HCT116 (cell line): ENCODE measurements at regions not wholly inside any gene's neighbourhood (a gene's known extent, or its start where the extent isn't known, plus 50 kb on each side); places are given as distances from the start of the nearest gene placed in this dataset.

Source experiments
- ATAC-seq: fragments of 200-7000 bp; cut with Tn5 transposase; 2 replicates; pipeline ENCODE4 v1.9.1; 2020; ENCODE audit warnings: mild to moderate bottlenecking, moderate library complexity
- BruUV-seq: library from RNA; stranded (reverse); fragments of 400-500 nt; replicated peaks from 2 replicates; lab custom pipeline; 2021; lab: Mats Ljungman, UMichigan
- CTCF ChIA-PET: fragments of 300-600 bp; sonication (Branson Sonifier 250); formaldehyde crosslinking; loops from one replicate; lab custom pipeline; 2021; ENCODE audit warnings: antibody characterized with exemption; lab: Charles Lee
- POLR2A ChIA-PET: fragments of 300-600, 350-600 bp; sonication (Branson Sonifier 250); formaldehyde crosslinking; loops from one replicate; lab custom pipeline; 2021; ENCODE audit warnings: antibody characterized with exemption; lab: Charles Lee
- RAD21 ChIA-PET, 2 experiments: fragments of 300-600 bp; sonication (Branson Sonifier 250); formaldehyde crosslinking; loops; one replicate each; lab custom pipeline; 2023; ENCODE audit warnings: low total read pairs in 2 of 2; ENCODE audit not compliant: uncharacterized antibody in 2 of 2, unreplicated experiment in 2 of 2, low non-redundant PET in 1 of 2; lab: Charles Lee
- DNase-seq: peaks from one replicate; pipeline ENCODE4 v3.0.0-alpha.2; 2010; ENCODE audit warnings: low read depth, low spot score
- H2AFZ ChIP-seq: fragments of 200-600 bp; shearing (Covaris generic), sonication (generic); 2 replicates; pipeline ENCODE4 v1.6.1; 2017; ENCODE audit warnings: low read depth, mixed run types, mixed read lengths, antibody characterized with exemption, low read length; ENCODE audit not compliant: poor library complexity, severe bottlenecking
- H3K27ac ChIP-seq: 2 replicates; pipeline ENCODE4 v1.5.1; 2012; ENCODE audit warnings: low read depth, low read length
- H3K27me3 ChIP-seq: fragments of 200-600 bp; sonication (generic); 2 replicates; pipeline ENCODE4 v1.6.1; 2016; ENCODE audit warnings: mixed run types, low read length, mixed read lengths; ENCODE audit not compliant: insufficient read depth
- H3K36me3 ChIP-seq, 2 experiments: fragments of 200-500 bp in 1 of 2; fragments of 200-600 bp in 1 of 2; sonication (Bioruptor generic) in 1 of 2; sonication (generic) in 1 of 2; 2 replicates each; pipeline versions ENCODE4 v1.5.1 to v1.6.1; 2014 to 2016; ENCODE audit warnings: low read length in 2 of 2, inconsistent platforms in 1 of 2, mixed read lengths in 1 of 2, mixed run types in 1 of 2; ENCODE audit not compliant: insufficient read depth in 2 of 2, control insufficient read depth in 1 of 2
- H3K4me1 ChIP-seq, 2 experiments: fragments of 200-600 bp in 1 of 2; sonication (generic) in 1 of 2; 2 replicates each; pipeline versions ENCODE4 v1.5.1 to v1.6.1; 2012 to 2017; ENCODE audit warnings: low read length in 2 of 2, inconsistent platforms in 1 of 2, mild to moderate bottlenecking in 1 of 2, mixed read lengths in 1 of 2, mixed run types in 1 of 2, moderate library complexity in 1 of 2; ENCODE audit not compliant: insufficient read depth in 2 of 2, control insufficient read depth in 1 of 2
- H3K4me2 ChIP-seq: fragments of 200-600 bp; sonication (generic); 2 replicates; pipeline ENCODE4 v1.6.1; 2017; ENCODE audit warnings: mixed run types, low read length, mixed read lengths
- H3K4me3 ChIP-seq, 2 experiments: fragments of 200-600 bp in 1 of 2; sonication (generic) in 1 of 2; replicated peaks in 1 of 2; 2 replicates each; pipeline ENCODE4 v1.5.1; 2011 to 2016; ENCODE audit warnings: low read length in 2 of 2, control low read depth in 1 of 2, low read depth in 1 of 2, mild to moderate bottlenecking in 1 of 2, mixed read lengths in 1 of 2, mixed run types in 1 of 2
- H3K79me2 ChIP-seq: fragments of 200-600 bp; sonication (generic); 2 replicates; pipeline ENCODE4 v1.6.1; 2017; ENCODE audit warnings: mild to moderate bottlenecking, mixed run types, low read length, moderate library complexity, mixed read lengths; ENCODE audit not compliant: insufficient read depth
- H3K9ac ChIP-seq: fragments of 200-600 bp; sonication (generic); 2 replicates; pipeline ENCODE4 v1.6.1; 2016; ENCODE audit warnings: low read length, mixed read lengths
- H3K9me2 ChIP-seq: fragments of 200-600 bp; sonication (generic), shearing (Covaris generic); 2 replicates; pipeline ENCODE4 v1.6.1; 2017; ENCODE audit warnings: mixed run types, mild to moderate bottlenecking, moderate library complexity; ENCODE audit not compliant: insufficient read depth
- H3K9me3 ChIP-seq, 2 experiments: fragments of 200-500 bp in 1 of 2; fragments of 200-600 bp in 1 of 2; sonication (Bioruptor generic) in 1 of 2; sonication (generic) in 1 of 2; 2 replicates each; pipeline ENCODE4 v1.6.1; 2014 to 2017; ENCODE audit warnings: low read length in 2 of 2, mixed read lengths in 2 of 2, inconsistent platforms in 1 of 2, low read depth in 1 of 2, mild to moderate bottlenecking in 1 of 2, mixed run types in 1 of 2, moderate library complexity in 1 of 2; ENCODE audit not compliant: control insufficient read depth in 1 of 2, insufficient read depth in 1 of 2
- H4K20me1 ChIP-seq: fragments of 200-600 bp; sonication (generic), shearing (Covaris generic); 2 replicates; pipeline ENCODE4 v1.6.1; 2017; ENCODE audit warnings: mixed run types, mild to moderate bottlenecking, moderate library complexity; ENCODE audit not compliant: insufficient read depth
- ATF3 ChIP-seq: IDR thresholded peaks from 2 replicates; pipeline ENCODE4 v1.6.1; 2012
- CEBPB ChIP-seq: IDR thresholded peaks from 2 replicates; pipeline ENCODE4 v1.6.1; 2012; ENCODE audit warnings: low read depth
- CTCF ChIP-seq, 3 experiments: fragments of 200-600 bp in 1 of 3; sonication (generic) in 1 of 3; IDR thresholded peaks in 2 of 3; conservative IDR thresholded peaks in 1 of 3; 2 replicates each; pipeline ENCODE4 v1.5.1; 2012 to 2017; ENCODE audit warnings: low read depth in 2 of 3, low read length in 2 of 3, antibody characterized with exemption in 1 of 3, borderline replicate concordance in 1 of 3, control low read depth in 1 of 3, mild to moderate bottlenecking in 1 of 3, mixed read lengths in 1 of 3, mixed run types in 1 of 3, moderate library complexity in 1 of 3; ENCODE audit not compliant: insufficient read depth in 1 of 3
- ELF1 ChIP-seq: IDR thresholded peaks from 2 replicates; pipeline ENCODE4 v1.6.1; 2012; ENCODE audit warnings: low read depth, borderline replicate concordance
- EZH2 ChIP-seq: fragments of 200-600 bp; sonication (generic); IDR thresholded peaks from 2 replicates; pipeline ENCODE4 v1.6.1; 2017; ENCODE audit warnings: antibody characterized with exemption, mixed run types
- EZH2phosphoT487 ChIP-seq: fragments of 200-600 bp; IDR thresholded peaks from 2 replicates; pipeline ENCODE4 v1.6.1; 2018; ENCODE audit warnings: antibody characterized with exemption, borderline replicate concordance
- JUND ChIP-seq: IDR thresholded peaks from 2 replicates; pipeline ENCODE4 v1.6.1; 2012
- MAX ChIP-seq: IDR thresholded peaks from 2 replicates; pipeline ENCODE4 v1.6.1; 2012
- RAD21 ChIP-seq: IDR thresholded peaks from 2 replicates; pipeline ENCODE4 v1.6.1; 2012; ENCODE audit warnings: low read depth, mild to moderate bottlenecking
- SIN3A ChIP-seq: IDR thresholded peaks from 2 replicates; pipeline ENCODE4 v1.6.1; 2012; ENCODE audit warnings: low read depth
- SP1 ChIP-seq: IDR thresholded peaks from 2 replicates; pipeline ENCODE4 v1.6.1; 2012; ENCODE audit warnings: low read depth
- SRF ChIP-seq: IDR thresholded peaks from 2 replicates; pipeline ENCODE4 v1.6.1; 2012; ENCODE audit warnings: low read depth
- ZBTB33 ChIP-seq: IDR thresholded peaks from 2 replicates; pipeline ENCODE4 v1.6.1; 2011; ENCODE audit warnings: mild to moderate bottlenecking, low read length, moderate library complexity; ENCODE audit not compliant: insufficient replicate concordance; ENCODE audit errors: extremely low read depth
- intact Hi-C: fragments of 100-400 bp; cut with micrococcal nuclease; formaldehyde crosslinking; loops from 2 replicates; pipeline ENCODE4 v1.10.0; 2022

GRCh38 chr10:111137587-111137986 is 60.8 kb downstream of the ADRA2A start:
- BruUV-seq = no TSS peak
- H3K79me2 ChIP-seq = no peaks in the 10 kb centered on the region
- ATAC-seq (no peak), DNase-seq (no peak)
- intact Hi-C loops = no loop called here
- H3K4me3 ChIP-seq = no peak overlapping the region
- peaks cover 39% of the 10 kb centered on the region for H3K27me3 ChIP-seq
- H3K4me2 ChIP-seq = no peak overlapping the region
- peaks cover 0 to 4% of the 10 kb centered on the region in 2 experiments; a peak in 1 of 4 replicates for H3K9me3 ChIP-seq
- no peak overlapping the region for H2AFZ ChIP-seq
- ChIA-PET RAD21 (no interaction called here), CTCF (interaction anchor here (1.0 kb wide), 1 partner anchor 833 kb away, joined by 3 read pairs; the partner anchor contains the start of gene SMNDC1), POLR2A (no interaction called here)
- H4K20me1 ChIP-seq = no peaks in the 10 kb centered on the region
- TF ChIP-seq CEBPB (no peak), SIN3A (no peak), EZH2phosphoT487 (no peak), RAD21 (no peak), ELF1 (no peak), JUND (no peak), ATF3 (no peak), EZH2 (no peak), SRF (no peak), MAX (no peak)
- no peak overlapping the region for H3K9ac ChIP-seq
- no peaks in the 10 kb centered on the region for H3K9me2 ChIP-seq
- no peaks in the 10 kb centered on the region for H3K36me3 ChIP-seq
- no peak overlapping the region for H3K27ac ChIP-seq
- H3K4me1 ChIP-seq = no peaks in the 10 kb centered on the region

- ChIA-PET CTCF (no interaction called here), POLR2A (no interaction called here), RAD21 (no interaction called here)
- no peaks in the 10 kb centered on the region for H4K20me1 ChIP-seq
- BruUV-seq = no TSS peak
- H3K27ac ChIP-seq = no peak overlapping the region
- intact Hi-C loops = no loop called here
- H3K9me3 ChIP-seq = no peaks in the 10 kb centered on the region
- ATAC-seq (no peak), DNase-seq (no peak)
- no peak overlapping the region for H3K9ac ChIP-seq
- TF ChIP-seq ELF1 (no peak), SP1 (no peak), SRF (no peak), CTCF (IDR thresholded peaks at IDR 0.05 in 2 of 3, conservative IDR thresholded peaks at IDR 0.05 in 1 of 3; ENCODE audit: borderline replicate concordance in 1 of 3, insufficient read depth in 1 of 3, low read depth in 2 of 3, low read length in 2 of 3) (no peak), ZBTB33 (no peak), SIN3A (no peak)
- H2AFZ ChIP-seq = no peak overlapping the region
- no peaks in the 10 kb centered on the region for H3K79me2 ChIP-seq
- peaks cover 45% of the 10 kb centered on the region for H3K27me3 ChIP-seq
- H3K36me3 ChIP-seq = no peaks in the 10 kb centered on the region
- no peaks in the 10 kb centered on the region for H3K9me2 ChIP-seq
- H3K4me1 ChIP-seq = no peaks in the 10 kb centered on the region
- H3K4me2 ChIP-seq = no peak overlapping the region
- H3K4me3 ChIP-seq = no peak overlapping the region
These were observed 61.7 kb downstream of the ADRA2A start for GRCh38 chr10:111138544-111138943.
